ENCODE measurements at regions not wholly inside any gene's neighbourhood (a gene's known extent, or its start where the extent isn't known, plus 50 kb on each side); places are given as distances from the start of the nearest gene placed in this dataset.

DNA sequence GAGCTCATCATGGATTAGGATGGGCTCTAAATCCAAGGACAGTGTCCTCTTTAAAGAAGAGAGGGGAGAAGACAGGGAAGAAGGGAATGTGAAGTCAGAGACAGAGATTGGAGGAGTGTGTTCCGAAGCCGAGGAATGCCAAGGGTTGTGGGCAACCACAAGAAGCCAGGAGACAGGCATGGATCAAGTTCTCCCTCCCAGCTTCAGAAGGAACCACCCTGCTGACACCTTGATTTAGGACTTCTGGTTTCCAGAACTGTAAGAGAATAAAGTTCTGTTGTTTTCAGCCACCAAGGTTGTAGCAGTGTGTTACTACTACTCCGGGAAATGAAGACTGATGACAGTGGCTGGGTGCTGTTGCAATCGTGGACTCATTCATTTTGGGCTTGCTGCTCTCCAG lies 120.1 kb downstream of the RPS12 start:
- TF ChIP-seq, protein P1, sequence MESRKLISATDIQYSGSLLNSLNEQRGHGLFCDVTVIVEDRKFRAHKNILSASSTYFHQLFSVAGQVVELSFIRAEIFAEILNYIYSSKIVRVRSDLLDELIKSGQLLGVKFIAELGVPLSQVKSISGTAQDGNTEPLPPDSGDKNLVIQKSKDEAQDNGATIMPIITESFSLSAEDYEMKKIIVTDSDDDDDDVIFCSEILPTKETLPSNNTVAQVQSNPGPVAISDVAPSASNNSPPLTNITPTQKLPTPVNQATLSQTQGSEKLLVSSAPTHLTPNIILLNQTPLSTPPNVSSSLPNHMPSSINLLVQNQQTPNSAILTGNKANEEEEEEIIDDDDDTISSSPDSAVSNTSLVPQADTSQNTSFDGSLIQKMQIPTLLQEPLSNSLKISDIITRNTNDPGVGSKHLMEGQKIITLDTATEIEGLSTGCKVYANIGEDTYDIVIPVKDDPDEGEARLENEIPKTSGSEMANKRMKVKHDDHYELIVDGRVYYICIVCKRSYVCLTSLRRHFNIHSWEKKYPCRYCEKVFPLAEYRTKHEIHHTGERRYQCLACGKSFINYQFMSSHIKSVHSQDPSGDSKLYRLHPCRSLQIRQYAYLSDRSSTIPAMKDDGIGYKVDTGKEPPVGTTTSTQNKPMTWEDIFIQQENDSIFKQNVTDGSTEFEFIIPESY (IDR thresholded peaks at IDR 0.05; ENCODE audit: borderline replicate concordance, low read depth) = no peak
- TF ChIP-seq, protein P2, sequence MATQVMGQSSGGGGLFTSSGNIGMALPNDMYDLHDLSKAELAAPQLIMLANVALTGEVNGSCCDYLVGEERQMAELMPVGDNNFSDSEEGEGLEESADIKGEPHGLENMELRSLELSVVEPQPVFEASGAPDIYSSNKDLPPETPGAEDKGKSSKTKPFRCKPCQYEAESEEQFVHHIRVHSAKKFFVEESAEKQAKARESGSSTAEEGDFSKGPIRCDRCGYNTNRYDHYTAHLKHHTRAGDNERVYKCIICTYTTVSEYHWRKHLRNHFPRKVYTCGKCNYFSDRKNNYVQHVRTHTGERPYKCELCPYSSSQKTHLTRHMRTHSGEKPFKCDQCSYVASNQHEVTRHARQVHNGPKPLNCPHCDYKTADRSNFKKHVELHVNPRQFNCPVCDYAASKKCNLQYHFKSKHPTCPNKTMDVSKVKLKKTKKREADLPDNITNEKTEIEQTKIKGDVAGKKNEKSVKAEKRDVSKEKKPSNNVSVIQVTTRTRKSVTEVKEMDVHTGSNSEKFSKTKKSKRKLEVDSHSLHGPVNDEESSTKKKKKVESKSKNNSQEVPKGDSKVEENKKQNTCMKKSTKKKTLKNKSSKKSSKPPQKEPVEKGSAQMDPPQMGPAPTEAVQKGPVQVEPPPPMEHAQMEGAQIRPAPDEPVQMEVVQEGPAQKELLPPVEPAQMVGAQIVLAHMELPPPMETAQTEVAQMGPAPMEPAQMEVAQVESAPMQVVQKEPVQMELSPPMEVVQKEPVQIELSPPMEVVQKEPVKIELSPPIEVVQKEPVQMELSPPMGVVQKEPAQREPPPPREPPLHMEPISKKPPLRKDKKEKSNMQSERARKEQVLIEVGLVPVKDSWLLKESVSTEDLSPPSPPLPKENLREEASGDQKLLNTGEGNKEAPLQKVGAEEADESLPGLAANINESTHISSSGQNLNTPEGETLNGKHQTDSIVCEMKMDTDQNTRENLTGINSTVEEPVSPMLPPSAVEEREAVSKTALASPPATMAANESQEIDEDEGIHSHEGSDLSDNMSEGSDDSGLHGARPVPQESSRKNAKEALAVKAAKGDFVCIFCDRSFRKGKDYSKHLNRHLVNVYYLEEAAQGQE (IDR thresholded peaks at IDR 0.05; ENCODE audit: low read depth, low read length) = no peak
- TF ChIP-seq, protein P3, sequence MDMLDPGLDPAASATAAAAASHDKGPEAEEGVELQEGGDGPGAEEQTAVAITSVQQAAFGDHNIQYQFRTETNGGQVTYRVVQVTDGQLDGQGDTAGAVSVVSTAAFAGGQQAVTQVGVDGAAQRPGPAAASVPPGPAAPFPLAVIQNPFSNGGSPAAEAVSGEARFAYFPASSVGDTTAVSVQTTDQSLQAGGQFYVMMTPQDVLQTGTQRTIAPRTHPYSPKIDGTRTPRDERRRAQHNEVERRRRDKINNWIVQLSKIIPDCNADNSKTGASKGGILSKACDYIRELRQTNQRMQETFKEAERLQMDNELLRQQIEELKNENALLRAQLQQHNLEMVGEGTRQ (IDR thresholded peaks at IDR 0.05; ENCODE audit: borderline replicate concordance, low read depth, low read length) = no peak
- no peak for TF ChIP-seq SIN3A (IDR thresholded peaks at IDR 0.05; ENCODE audit: borderline replicate concordance, low read depth, low read length)
- TF ChIP-seq, protein P4, sequence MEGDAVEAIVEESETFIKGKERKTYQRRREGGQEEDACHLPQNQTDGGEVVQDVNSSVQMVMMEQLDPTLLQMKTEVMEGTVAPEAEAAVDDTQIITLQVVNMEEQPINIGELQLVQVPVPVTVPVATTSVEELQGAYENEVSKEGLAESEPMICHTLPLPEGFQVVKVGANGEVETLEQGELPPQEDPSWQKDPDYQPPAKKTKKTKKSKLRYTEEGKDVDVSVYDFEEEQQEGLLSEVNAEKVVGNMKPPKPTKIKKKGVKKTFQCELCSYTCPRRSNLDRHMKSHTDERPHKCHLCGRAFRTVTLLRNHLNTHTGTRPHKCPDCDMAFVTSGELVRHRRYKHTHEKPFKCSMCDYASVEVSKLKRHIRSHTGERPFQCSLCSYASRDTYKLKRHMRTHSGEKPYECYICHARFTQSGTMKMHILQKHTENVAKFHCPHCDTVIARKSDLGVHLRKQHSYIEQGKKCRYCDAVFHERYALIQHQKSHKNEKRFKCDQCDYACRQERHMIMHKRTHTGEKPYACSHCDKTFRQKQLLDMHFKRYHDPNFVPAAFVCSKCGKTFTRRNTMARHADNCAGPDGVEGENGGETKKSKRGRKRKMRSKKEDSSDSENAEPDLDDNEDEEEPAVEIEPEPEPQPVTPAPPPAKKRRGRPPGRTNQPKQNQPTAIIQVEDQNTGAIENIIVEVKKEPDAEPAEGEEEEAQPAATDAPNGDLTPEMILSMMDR (IDR thresholded peaks at IDR 0.05) = no peak

Data from SK-N-SH (cell line).